Left colon (tissue), 2 donors: ENCODE measurements at regions not wholly inside any gene's neighbourhood (a gene's known extent, or its start where the extent isn't known, plus 50 kb on each side); places are given as distances from the start of the nearest gene placed in this dataset.

Source experiments
- ATAC-seq: fragments of 200-7000 bp; cut with Tn5 transposase; one replicate; pipeline ENCODE4 v1.9.1; 2020; ENCODE audit warnings: mild to moderate bottlenecking, moderate library complexity
- DNase-seq, 2 donors: peaks; one replicate each; pipeline ENCODE4 v3.0.0-alpha.2; 2020
- intact Hi-C, 2 donors: fragments of 100-400 bp; cut with DNase I in 1 of 2; cut with micrococcal nuclease in 1 of 2; formaldehyde crosslinking; loops; one replicate each; pipeline versions ENCODE4 v1.11.2 to v1.14.0; 2022; cut with DNase I, micrococcal nuclease
- donor health status: DM: no; HTN: no; CAD: no.
- donor health status: DM: yes; HTN: yes; CAD: no.

GRCh38 chr21:36584980-36585940 is 105.3 kb upstream of the CLDN14 start:
- DNase-seq, result no peak
- ATAC-seq, result no peak
- intact Hi-C loops, result no loop called here

- intact Hi-C loops, result no loop called here
- no peak for DNase-seq
- ATAC-seq, result no peak
Observed at GRCh38 chr21:36587388-36587787, 107.5 kb upstream of the CLDN14 start.

- intact Hi-C loops, result no loop called here
- ATAC-seq (peak; percentile 68), DNase-seq (peak in 1 of 2 donors; percentile 34)
Observed at GRCh38 chr21:36589352-36589971, 109.5 kb upstream of the SIM2 start.

- DNase-seq (no peak), ATAC-seq (no peak)
- intact Hi-C loops, result no loop called here
Observed at GRCh38 chr21:36591326-36591970, 107.5 kb upstream of the SIM2 start.

GRCh38 chr21:36596174-36596573 is 102.7 kb upstream of the SIM2 start:
- intact Hi-C loops, result no loop called here
- no peak for ATAC-seq

GRCh38 chr21:36601362-36601761 is 97.6 kb upstream of the SIM2 start:
- intact Hi-C loops, result no loop called here
- ATAC-seq (no peak), DNase-seq (no peak)

More at GRCh38 chr21:36596174-36596573, 102.7 kb upstream of the SIM2 start:
- no peak for DNase-seq

GRCh38 chr21:36602735-36603134 is 96.2 kb upstream of the SIM2 start:
- DNase-seq (no peak), ATAC-seq (no peak)
- intact Hi-C loops, result no loop called here

- DNase-seq (no peak), ATAC-seq (no peak)
- intact Hi-C loops, result no loop called here
Observed at GRCh38 chr21:36603221-36603620, 95.7 kb upstream of the SIM2 start.

GRCh38 chr21:36605426-36605825 is 93.5 kb upstream of the SIM2 start:
- DNase-seq (no peak), ATAC-seq (no peak)
- intact Hi-C loops, result no loop called here

- ATAC-seq (no peak), DNase-seq (no peak)
- intact Hi-C loops, result no loop called here
Observed at GRCh38 chr21:36606287-36606982, 92.5 kb upstream of the SIM2 start.

- DNase-seq (no peak), ATAC-seq (no peak)
- intact Hi-C loops, result no loop called here
Observed at GRCh38 chr21:36606983-36607325, 92.0 kb upstream of the SIM2 start.

- intact Hi-C loops, result no loop called here
- ATAC-seq (no peak), DNase-seq (no peak)
Observed at GRCh38 chr21:36608041-36608896, 90.6 kb upstream of the SIM2 start.

- no peak for ATAC-seq
- no peak for DNase-seq
- intact Hi-C loops, result no loop called here
Observed at GRCh38 chr21:36608897-36609225, 90.1 kb upstream of the SIM2 start.

GRCh38 chr21:36609654-36610053 is 89.3 kb upstream of the SIM2 start:
- DNase-seq (no peak), ATAC-seq (no peak)

GRCh38 chr21:36610201-36610600 is 88.7 kb upstream of the SIM2 start:
- no peak for ATAC-seq
- intact Hi-C loops, result no loop called here
- no peak for DNase-seq

More at GRCh38 chr21:36609654-36610053, 89.3 kb upstream of the SIM2 start:
- intact Hi-C loops, result no loop called here

GRCh38 chr21:36610935-36611334 is 88.0 kb upstream of the SIM2 start:
- intact Hi-C loops, result no loop called here
- DNase-seq (no peak), ATAC-seq (no peak)

- DNase-seq (no peak), ATAC-seq (no peak)
- intact Hi-C loops, result no loop called here
Observed at GRCh38 chr21:36611379-36611778, 87.5 kb upstream of the SIM2 start.

GRCh38 chr21:36613059-36613458 is 85.9 kb upstream of the SIM2 start:
- intact Hi-C loops, result no loop called here
- no peak for ATAC-seq
- no peak for DNase-seq

- no peak for ATAC-seq
- DNase-seq, result no peak
- intact Hi-C loops, result no loop called here
Observed at GRCh38 chr21:36613554-36613953, 85.4 kb upstream of the SIM2 start.
